Thyroid gland (tissue), 4 donors: ENCODE measurements at regions not wholly inside any gene's neighbourhood (a gene's known extent, or its start where the extent isn't known, plus 50 kb on each side); places are given as distances from the start of the nearest gene placed in this dataset.

ENCODE experiments used
- POLR2A ChIP-seq, 2 donors: fragments of 450-650 bp; IDR thresholded peaks; one replicate each; pipeline ENCODE4 v1.6.1; 2017; ENCODE audit warnings: antibody characterized with exemption in 2 of 2, mild to moderate bottlenecking in 2 of 2, moderate library complexity in 1 of 2
- TF ChIP-seq, protein P1 (sequence below), 6 experiments: fragments of 200-600 bp in 3 of 6; fragments of 450-650 bp in 3 of 6; sonication (generic) in 3 of 6; IDR thresholded peaks; one replicate each; pipeline ENCODE4 v1.5.1; 2016 to 2019; ENCODE audit warnings: antibody characterized with exemption in 6 of 6, mild to moderate bottlenecking in 2 of 6, inconsistent platforms in 1 of 6, moderate library complexity in 1 of 6

- TF ChIP-seq, protein P1, sequence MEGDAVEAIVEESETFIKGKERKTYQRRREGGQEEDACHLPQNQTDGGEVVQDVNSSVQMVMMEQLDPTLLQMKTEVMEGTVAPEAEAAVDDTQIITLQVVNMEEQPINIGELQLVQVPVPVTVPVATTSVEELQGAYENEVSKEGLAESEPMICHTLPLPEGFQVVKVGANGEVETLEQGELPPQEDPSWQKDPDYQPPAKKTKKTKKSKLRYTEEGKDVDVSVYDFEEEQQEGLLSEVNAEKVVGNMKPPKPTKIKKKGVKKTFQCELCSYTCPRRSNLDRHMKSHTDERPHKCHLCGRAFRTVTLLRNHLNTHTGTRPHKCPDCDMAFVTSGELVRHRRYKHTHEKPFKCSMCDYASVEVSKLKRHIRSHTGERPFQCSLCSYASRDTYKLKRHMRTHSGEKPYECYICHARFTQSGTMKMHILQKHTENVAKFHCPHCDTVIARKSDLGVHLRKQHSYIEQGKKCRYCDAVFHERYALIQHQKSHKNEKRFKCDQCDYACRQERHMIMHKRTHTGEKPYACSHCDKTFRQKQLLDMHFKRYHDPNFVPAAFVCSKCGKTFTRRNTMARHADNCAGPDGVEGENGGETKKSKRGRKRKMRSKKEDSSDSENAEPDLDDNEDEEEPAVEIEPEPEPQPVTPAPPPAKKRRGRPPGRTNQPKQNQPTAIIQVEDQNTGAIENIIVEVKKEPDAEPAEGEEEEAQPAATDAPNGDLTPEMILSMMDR (IDR thresholded peaks at IDR 0.05), result no peak
- no peak for TF ChIP-seq POLR2A (IDR thresholded peaks at IDR 0.05)
These were observed 447.5 kb downstream of the BCL11A start for GRCh38 chr2:60105906-60106305.
